HEK293 (cell line): ENCODE measurements at regions not wholly inside any gene's neighbourhood (a gene's known extent, or its start where the extent isn't known, plus 50 kb on each side); places are given as distances from the start of the nearest gene placed in this dataset.

Source experiments
- CTCF ChIA-PET: fragments of 350-600 bp; formaldehyde crosslinking; extraction: SDS; loops from one replicate; lab custom pipeline; 2021; ENCODE audit warnings: antibody characterized with exemption; lab: Yijun Ruan, JAX
- POLR2A ChIA-PET: fragments of 300-600 bp; formaldehyde crosslinking; extraction: SDS; loops from one replicate; lab custom pipeline; 2020; ENCODE audit warnings: antibody characterized with exemption, inconsistent platforms; lab: Yijun Ruan, JAX
- H3K27ac ChIP-seq: fragments of 200-500 bp; sonication (Bioruptor generic); 2 replicates; pipeline ENCODE4 v1.5.1; 2014; ENCODE audit warnings: low read depth, low read length, control low read depth, inconsistent platforms; ENCODE audit errors: extremely low read depth
- H3K36me3 ChIP-seq, 2 experiments: fragments of 200-500 bp in 1 of 2; sonication (Bioruptor generic) in 1 of 2; 1 replicate in 1 of 2; 2 replicates in 1 of 2; pipeline ENCODE4 v1.5.1; 2014 to 2017; ENCODE audit warnings: inconsistent platforms in 2 of 2, low read length in 2 of 2; ENCODE audit not compliant: control insufficient read depth in 2 of 2, insufficient read depth in 1 of 2
- H3K4me1 ChIP-seq: fragments of 200-500 bp; sonication (Bioruptor generic); 2 replicates; pipeline ENCODE4 v1.5.1; 2014; ENCODE audit warnings: mild to moderate bottlenecking, low read length, inconsistent platforms; ENCODE audit not compliant: control insufficient read depth, insufficient read depth
- H3K4me3 ChIP-seq: 2 replicates; pipeline ENCODE4 v1.5.1; 2011; ENCODE audit warnings: low read depth, mild to moderate bottlenecking, control low read depth, low read length, moderate library complexity
- H3K9me3 ChIP-seq: fragments of 200-500 bp; sonication (Bioruptor generic); 2 replicates; pipeline ENCODE4 v1.5.1; 2014; ENCODE audit warnings: low read depth, low read length, inconsistent platforms; ENCODE audit not compliant: control insufficient read depth, insufficient read depth
- BCL11A ChIP-seq: fragments of 450-650 bp; formaldehyde crosslinking; IDR thresholded peaks from 2 replicates; pipeline ENCODE4 v1.5.1; 2016; ENCODE audit warnings: low read depth, missing biosample characterization, missing genetic modification characterization
- BCL11B ChIP-seq: fragments of 450-650 bp; formaldehyde crosslinking; IDR thresholded peaks from 2 replicates; pipeline ENCODE4 v1.5.1; 2016; ENCODE audit warnings: low read depth, missing biosample characterization, missing genetic modification characterization
- CTCF ChIP-seq: fragments of 450-650 bp; formaldehyde crosslinking; IDR thresholded peaks from 2 replicates; pipeline ENCODE4 v1.5.1; 2016; ENCODE audit warnings: missing biosample characterization, missing genetic modification characterization
- HOXD13 ChIP-seq: sonication (generic); formaldehyde crosslinking; IDR thresholded peaks from 2 replicates; pipeline ENCODE4 v1.8.0; 2022; ENCODE audit warnings: missing genetic modification reagents, borderline replicate concordance
- KLF16 ChIP-seq: fragments of 450-650 bp; formaldehyde crosslinking; IDR thresholded peaks from 2 replicates; pipeline ENCODE4 v1.5.1; 2017; ENCODE audit warnings: missing biosample characterization, missing genetic modification characterization
- KLF7 ChIP-seq: fragments of 450-650 bp; formaldehyde crosslinking; IDR thresholded peaks from 2 replicates; pipeline ENCODE4 v1.5.1; 2016; ENCODE audit warnings: missing biosample characterization, missing genetic modification characterization, borderline replicate concordance
- SCRT1 ChIP-seq: fragments of 450-650 bp; formaldehyde crosslinking; IDR thresholded peaks from 2 replicates; pipeline ENCODE4 v1.5.1; 2016; ENCODE audit warnings: missing biosample characterization, missing genetic modification characterization, borderline replicate concordance
- ZBTB1 ChIP-seq: fragments of 450-650 bp; formaldehyde crosslinking; IDR thresholded peaks from 2 replicates; pipeline ENCODE4 v1.5.1; 2016; ENCODE audit warnings: missing biosample characterization, missing genetic modification characterization
- ZBTB21 ChIP-seq: fragments of 450-650 bp; formaldehyde crosslinking; IDR thresholded peaks from 2 replicates; pipeline ENCODE4 v1.5.1; 2017; ENCODE audit warnings: missing biosample characterization, missing genetic modification characterization
- ZFP69B ChIP-seq: fragments of 450-650 bp; formaldehyde crosslinking; IDR thresholded peaks from 2 replicates; pipeline ENCODE4 v1.5.1; 2016; ENCODE audit warnings: missing biosample characterization, missing genetic modification characterization
- ZNF121 ChIP-seq: fragments of 450-650 bp; formaldehyde crosslinking; IDR thresholded peaks from 2 replicates; pipeline ENCODE4 v1.5.1; 2016; ENCODE audit warnings: missing biosample characterization, missing genetic modification characterization
- ZNF138 ChIP-seq: fragments of 450-650 bp; formaldehyde crosslinking; IDR thresholded peaks from 2 replicates; pipeline ENCODE4 v1.5.1; 2016; ENCODE audit warnings: missing biosample characterization, missing genetic modification characterization, borderline replicate concordance
- ZNF148 ChIP-seq: fragments of 450-650 bp; formaldehyde crosslinking; IDR thresholded peaks from 2 replicates; pipeline ENCODE4 v1.5.0; 2017; ENCODE audit warnings: missing biosample characterization, missing genetic modification characterization, borderline replicate concordance
- ZNF184 ChIP-seq: fragments of 450-650 bp; IDR thresholded peaks from 2 replicates; pipeline ENCODE4 v1.5.1; 2018; ENCODE audit warnings: missing biosample characterization, mild to moderate bottlenecking, missing genetic modification characterization
- ZNF26 ChIP-seq: fragments of 450-650 bp; formaldehyde crosslinking; IDR thresholded peaks from 2 replicates; pipeline ENCODE4 v1.5.1; 2016; ENCODE audit warnings: missing biosample characterization, missing genetic modification characterization
- ZNF391 ChIP-seq: fragments of 450-650 bp; formaldehyde crosslinking; IDR thresholded peaks from 2 replicates; pipeline ENCODE4 v1.5.1; 2016; ENCODE audit warnings: low read depth, missing biosample characterization, missing genetic modification characterization, borderline replicate concordance
- ZNF48 ChIP-seq: fragments of 450-650 bp; formaldehyde crosslinking; IDR thresholded peaks from 2 replicates; pipeline ENCODE4 v1.5.1; 2016; ENCODE audit warnings: missing biosample characterization, missing genetic modification characterization
- ZNF510 ChIP-seq: fragments of 450-650 bp; formaldehyde crosslinking; IDR thresholded peaks from 2 replicates; pipeline ENCODE4 v1.5.1; 2018; ENCODE audit warnings: mild to moderate bottlenecking, missing genetic modification characterization, missing biosample characterization; ENCODE audit not compliant: insufficient replicate concordance
- ZNF571 ChIP-seq: fragments of 450-650 bp; formaldehyde crosslinking; IDR thresholded peaks from 2 replicates; pipeline ENCODE4 v1.5.0; 2017; ENCODE audit warnings: missing biosample characterization, missing genetic modification characterization
- ZNF639 ChIP-seq: fragments of 450-650 bp; formaldehyde crosslinking; IDR thresholded peaks from 2 replicates; pipeline ENCODE4 v1.5.1; 2016; ENCODE audit warnings: missing biosample characterization, missing genetic modification characterization
- ZNF692 ChIP-seq: fragments of 450-650 bp; formaldehyde crosslinking; IDR thresholded peaks from 2 replicates; pipeline ENCODE4 v1.5.1; 2016; ENCODE audit warnings: missing biosample characterization, missing genetic modification characterization
- ZNF704 ChIP-seq: fragments of 450-650 bp; formaldehyde crosslinking; IDR thresholded peaks from 2 replicates; pipeline ENCODE4 v1.5.1; 2016; ENCODE audit warnings: missing biosample characterization, missing genetic modification characterization
- ZNF707 ChIP-seq: fragments of 450-650 bp; formaldehyde crosslinking; IDR thresholded peaks from 2 replicates; pipeline ENCODE4 v1.5.1; 2016; ENCODE audit warnings: missing biosample characterization, missing genetic modification characterization
- ZNF76 ChIP-seq: fragments of 450-650 bp; formaldehyde crosslinking; IDR thresholded peaks from 2 replicates; pipeline ENCODE4; 2016; ENCODE audit warnings: low read depth, missing biosample characterization, missing genetic modification characterization, borderline replicate concordance
- ZNF791 ChIP-seq: fragments of 450-650 bp; formaldehyde crosslinking; IDR thresholded peaks from 2 replicates; pipeline ENCODE4 v1.5.1; 2016; ENCODE audit warnings: missing biosample characterization, missing genetic modification characterization

GRCh38 chr18:70822691-70823090 is 533.8 kb downstream of the SOCS6 start:
- no peaks in the 10 kb centered on the region for H3K36me3 ChIP-seq
- H3K9me3 ChIP-seq, result no peaks in the 10 kb centered on the region
- no peak overlapping the region for H3K27ac ChIP-seq
- H3K4me3 ChIP-seq, result no peak overlapping the region
- TF ChIP-seq ZNF571 (tag by site-specific recombination) (no peak), ZNF121 (tag by site-specific recombination) (no peak), ZNF639 (no peak), ZNF184 (no peak), CTCF (no peak), ZNF26 (no peak), ZNF791 (tag by site-specific recombination) (no peak), ZNF510 (tag by site-specific recombination) (no peak), SCRT1 (tag by site-specific recombination) (no peak)
- ChIA-PET POLR2A (no interaction called here), CTCF (no interaction called here)
- no peaks in the 10 kb centered on the region for H3K4me1 ChIP-seq

GRCh38 chr18:70822117-70822516 is 533.3 kb downstream of the SOCS6 start:
- no peak overlapping the region for H3K27ac ChIP-seq
- CTCF ChIA-PET, result no interaction called here
- no peaks in the 10 kb centered on the region for H3K4me1 ChIP-seq
- H3K9me3 ChIP-seq, result no peaks in the 10 kb centered on the region
- no peaks in the 10 kb centered on the region for H3K36me3 ChIP-seq
- POLR2A ChIA-PET, result no interaction called here
- H3K4me3 ChIP-seq, result no peak overlapping the region
- TF ChIP-seq KLF7, result no peak
- no peak for TF ChIP-seq ZFP69B (tag by site-specific recombination)
- no peak for TF ChIP-seq ZNF48 (tag by site-specific recombination)
- no peak for TF ChIP-seq ZNF707 (tag by site-specific recombination)
- TF ChIP-seq ZNF510 (tag by site-specific recombination), result no peak
- no peak for TF ChIP-seq ZNF704 (tag by site-specific recombination)
- no peak for TF ChIP-seq ZNF76
- TF ChIP-seq BCL11A (tag by site-specific recombination), result no peak
- TF ChIP-seq KLF16 (tag by site-specific recombination), result no peak
- TF ChIP-seq ZBTB1 (tag by site-specific recombination), result no peak
- no peak for TF ChIP-seq ZBTB21 (tag by site-specific recombination)
- no peak for TF ChIP-seq HOXD13 (CRISPR knock-in tag)
- no peak for TF ChIP-seq BCL11B (tag by site-specific recombination)
- TF ChIP-seq ZNF692 (tag by site-specific recombination), result no peak
- no peak for TF ChIP-seq ZNF148
- TF ChIP-seq ZNF391 (tag by site-specific recombination), result no peak
- TF ChIP-seq ZNF138 (tag by site-specific recombination), result no peak
